Fibroblast of gingiva (primary cell): ENCODE measurements at regions not wholly inside any gene's neighbourhood (a gene's known extent, or its start where the extent isn't known, plus 50 kb on each side); places are given as distances from the start of the nearest gene placed in this dataset.

Experiments used
- DNase-seq: peaks from one replicate; pipeline ENCODE4 v3.0.0-alpha.2; 2011; ENCODE audit warnings: low read depth

DNA sequence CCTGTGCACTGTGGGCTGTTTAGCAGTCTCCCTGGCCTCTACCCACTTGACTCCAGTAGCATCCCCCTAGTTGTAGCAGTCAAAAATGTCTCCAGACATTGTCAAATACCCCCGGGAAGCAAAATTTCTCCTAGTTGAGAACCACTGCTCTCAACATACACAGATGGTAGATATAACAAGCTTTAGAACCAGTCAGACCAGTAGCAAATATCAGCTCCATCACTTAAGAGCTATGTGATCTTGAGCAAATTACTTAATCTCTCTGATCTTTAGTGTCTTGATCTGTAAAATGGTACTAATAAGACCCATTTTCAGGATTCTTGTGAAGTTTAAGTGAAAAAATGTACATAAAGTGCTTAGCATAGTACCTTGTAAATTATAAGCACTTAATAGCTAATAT, 96.2 kb downstream of the DUSP6 start:
- no peak for DNase-seq

DNA sequence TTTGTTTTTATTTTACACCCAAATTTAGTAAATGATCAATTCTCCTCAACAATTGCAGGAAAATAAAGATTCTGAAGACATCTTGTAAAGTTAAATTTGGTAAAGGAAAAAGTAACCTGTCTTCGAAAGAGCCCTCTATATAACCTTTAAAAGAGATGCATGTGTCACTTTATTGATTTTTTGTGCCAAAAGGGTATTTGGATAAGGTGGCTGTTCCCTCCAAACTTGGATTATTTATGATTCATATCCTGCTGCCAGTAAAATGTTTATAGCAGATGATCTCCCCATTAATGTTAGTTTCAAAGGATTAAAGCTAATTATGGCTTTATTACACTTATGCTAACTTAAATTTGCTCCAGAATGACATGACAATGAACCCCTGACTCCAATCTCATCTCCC, 98.8 kb downstream of the DUSP6 start:
- DNase-seq, result no peak

DNA sequence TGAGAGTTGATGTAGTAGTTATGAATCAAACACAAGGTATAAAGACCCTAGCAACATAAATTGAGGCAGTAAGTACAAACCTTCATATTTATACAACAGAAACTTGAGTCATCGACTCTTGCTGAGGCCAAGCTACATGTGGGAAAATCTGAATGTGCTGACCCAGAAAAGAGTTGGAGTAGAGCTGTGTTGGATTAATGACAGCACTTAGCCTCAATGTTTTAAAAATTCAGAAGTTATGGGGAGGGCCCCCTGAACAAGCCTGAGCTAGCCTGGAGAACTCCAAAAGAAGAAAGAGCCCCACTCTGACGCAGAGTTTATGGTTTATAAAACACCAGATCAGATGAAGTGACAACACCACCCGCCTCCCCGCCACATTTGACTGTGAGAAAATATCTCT, 100.0 kb downstream of the DUSP6 start:
- DNase-seq, result peak; percentile 39

DNA sequence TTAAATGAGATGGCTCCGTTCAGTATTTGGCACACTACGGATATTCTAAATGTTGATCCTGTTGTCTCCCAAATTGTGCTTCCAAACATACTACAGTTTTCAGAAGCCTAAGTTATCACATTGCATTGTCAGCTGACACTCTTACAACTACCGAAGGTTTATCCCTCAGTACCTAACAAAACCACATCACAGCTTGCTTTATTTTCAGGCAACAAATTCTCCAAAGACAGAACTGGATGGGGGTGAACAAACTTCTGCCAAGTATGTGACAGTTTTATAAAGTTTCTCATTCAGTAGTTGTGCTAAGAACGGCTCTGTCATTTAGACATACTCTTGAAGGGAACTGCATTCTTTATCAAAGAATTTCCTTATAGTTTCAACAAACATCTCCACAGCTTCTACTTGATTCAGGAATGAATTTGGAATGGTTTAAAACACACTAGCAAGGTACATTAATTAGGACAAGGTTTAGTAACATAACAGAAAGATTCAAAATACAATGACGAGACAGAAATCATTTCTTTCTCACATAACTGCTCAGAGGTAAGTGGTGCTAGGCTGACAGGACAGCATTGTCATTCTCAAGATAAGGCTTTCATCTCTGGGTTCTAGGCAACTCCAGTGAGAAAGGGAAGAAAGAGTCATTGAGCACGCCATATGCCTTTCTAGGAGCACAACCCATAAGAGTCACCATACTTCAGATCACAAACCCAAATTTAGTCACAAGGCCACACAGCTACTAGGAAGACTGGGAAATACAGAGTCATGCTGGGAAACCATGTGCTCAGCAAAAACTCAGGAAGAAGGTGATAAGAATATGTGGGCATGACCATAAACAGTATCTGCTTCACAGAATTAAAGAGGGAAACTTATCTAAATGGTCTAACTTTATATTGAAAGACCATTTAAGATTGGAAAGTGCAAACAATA, 100.7 kb downstream of the DUSP6 start:
- no peak for DNase-seq

DNA sequence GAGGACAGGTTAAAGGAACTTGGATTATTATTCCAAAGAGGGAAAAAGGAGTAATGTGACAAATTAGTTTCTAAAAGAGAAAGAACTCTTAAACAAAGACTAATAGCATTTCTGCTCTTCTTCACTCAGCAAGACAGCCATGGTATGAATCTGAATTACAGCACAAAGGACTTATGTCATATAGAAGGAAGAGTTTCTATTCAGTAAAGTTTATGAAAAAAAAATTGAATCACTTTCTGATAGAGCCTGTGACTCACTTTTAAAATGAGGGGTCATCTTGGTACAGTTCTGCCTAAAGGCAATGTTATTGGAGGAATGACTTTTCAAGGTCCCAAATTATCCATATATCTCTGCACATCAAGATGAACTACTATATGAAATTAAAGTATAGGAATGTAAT, 101.7 kb downstream of the DUSP6 start:
- DNase-seq, result no peak

DNA sequence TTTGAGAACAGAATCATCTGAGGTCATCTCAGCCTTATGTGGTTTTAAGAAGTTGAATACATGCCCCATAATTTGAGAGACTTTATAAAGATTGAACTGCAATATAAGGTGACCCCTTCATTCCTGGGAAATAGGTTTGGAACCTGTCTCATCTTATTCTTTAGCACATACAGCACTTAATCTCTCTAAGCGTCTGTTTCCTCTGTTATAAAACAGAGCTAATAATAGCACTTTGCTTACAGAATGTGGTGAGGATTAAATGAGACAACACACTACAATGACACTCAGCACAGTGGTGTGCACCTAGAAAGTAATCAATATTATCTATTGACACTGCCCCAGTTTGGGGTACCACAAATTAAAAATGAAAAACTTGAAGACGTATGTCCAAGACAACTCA, 102.1 kb downstream of the DUSP6 start:
- DNase-seq, result no peak

DNA sequence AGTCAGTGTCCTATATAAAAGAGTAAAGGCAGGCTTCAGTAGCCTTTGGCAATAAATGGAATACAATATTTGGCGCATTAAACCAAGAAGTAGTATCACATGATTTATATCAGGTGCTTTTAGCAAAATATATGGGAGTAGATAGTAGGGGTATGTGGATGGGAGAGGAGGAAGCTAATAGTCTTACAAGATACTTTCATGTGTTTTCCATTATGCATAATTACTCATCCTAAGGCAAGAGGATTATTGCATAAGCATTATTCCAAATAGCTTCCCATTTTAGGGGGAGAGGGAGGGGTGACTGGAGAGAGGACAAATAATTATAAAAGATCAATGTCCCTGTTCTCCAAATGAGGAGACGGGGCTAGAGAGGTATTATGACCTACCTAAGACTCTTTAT, 104.3 kb downstream of the DUSP6 start:
- DNase-seq, result peak; percentile 58

DNA sequence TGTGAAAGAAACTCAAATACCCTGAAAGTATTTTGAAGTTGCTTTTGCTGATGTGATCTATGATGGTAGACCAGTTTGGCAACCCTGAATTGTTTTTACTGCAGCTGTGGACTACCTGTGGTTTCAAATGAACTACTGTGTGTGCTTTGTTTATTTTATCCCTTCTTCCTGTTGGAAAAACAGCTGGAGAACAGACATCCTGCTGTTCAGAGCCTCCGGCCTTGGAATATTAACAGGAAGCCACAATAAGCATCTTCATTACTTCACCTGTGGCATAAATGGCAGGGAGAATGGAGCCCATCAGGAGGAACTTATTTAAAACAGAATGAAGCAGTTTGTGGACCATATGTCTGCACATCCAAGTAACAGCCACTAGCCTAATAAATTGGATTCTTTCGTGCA, 104.8 kb downstream of the DUSP6 start:
- DNase-seq, result no peak

DNA sequence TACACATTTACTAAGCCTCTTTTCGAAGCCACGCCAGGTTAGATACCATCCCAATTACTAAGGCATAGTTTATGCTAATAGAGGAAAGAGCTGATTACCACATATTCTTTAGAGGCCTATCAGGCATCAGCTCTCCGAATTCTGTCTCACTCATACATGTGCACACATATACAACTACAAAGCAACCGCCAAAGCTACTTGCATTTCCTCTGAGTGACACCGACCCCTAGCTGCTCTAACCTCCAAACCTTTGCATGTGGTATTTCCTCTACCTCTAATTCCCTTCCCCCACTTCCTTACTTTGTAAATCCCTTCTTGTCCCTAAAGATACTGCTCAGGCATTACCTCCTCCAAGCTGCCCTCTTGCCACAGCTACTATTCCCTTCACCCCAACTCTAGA, 107.2 kb downstream of the DUSP6 start:
- DNase-seq, result peak; percentile 18

DNA sequence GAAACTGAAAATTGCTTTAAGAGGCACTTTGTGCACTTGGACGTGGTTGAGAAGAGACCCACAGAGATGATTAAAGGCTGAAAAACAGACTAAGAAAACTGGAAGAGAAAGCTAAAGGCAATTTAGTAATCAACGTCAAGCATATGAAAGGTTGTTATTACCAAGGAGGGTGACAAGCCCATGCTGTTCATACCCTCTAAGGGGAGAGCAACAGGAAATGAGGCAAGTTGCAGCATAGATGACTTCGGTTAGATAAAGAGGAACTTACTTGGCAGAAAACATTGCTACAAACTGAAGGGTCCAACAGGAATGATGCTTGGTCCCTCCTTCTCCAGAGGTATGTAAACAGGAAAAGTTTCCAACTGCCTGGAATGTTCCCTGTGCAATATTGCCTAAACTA, 107.8 kb downstream of the DUSP6 start:
- no peak for DNase-seq

DNA sequence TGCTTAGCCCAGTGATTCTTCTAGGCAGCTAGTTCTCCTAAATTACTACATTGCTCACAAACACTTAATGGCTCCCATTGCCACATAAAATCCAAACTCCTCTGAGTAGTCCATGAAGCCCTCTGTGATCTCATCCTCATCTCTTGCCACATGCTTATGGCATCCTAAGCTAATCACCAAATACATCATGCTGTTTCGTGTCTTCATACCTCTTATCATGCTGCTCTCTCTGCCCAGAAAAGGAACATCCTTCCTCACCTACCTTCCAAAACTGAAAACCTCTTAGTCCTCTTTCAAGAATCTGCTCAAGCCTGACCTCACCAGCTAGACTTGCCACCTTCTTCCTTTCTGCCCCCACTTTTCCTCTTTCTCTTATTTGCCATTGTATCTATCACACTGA, 108.5 kb downstream of the DUSP6 start:
- DNase-seq, result no peak

DNA sequence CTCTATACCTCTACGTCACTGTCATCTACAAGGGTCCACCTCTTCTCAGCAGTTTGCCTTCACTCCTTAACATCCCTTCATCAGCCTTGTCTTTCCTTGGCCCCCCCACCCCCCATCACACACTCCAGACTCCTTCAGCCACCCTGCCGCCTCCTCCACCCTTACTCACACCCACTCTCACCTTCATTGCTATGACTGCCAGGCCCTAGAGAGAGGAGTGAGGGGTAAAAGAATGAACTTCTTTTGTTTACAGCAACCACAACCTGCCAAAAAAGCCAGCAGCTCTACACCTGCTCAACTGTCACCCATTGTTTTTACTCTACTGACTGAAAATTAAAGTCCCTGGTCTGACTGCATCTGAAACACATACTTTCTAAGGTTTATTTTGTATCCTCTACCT, 112.8 kb downstream of the DUSP6 start:
- DNase-seq, result no peak

DNA sequence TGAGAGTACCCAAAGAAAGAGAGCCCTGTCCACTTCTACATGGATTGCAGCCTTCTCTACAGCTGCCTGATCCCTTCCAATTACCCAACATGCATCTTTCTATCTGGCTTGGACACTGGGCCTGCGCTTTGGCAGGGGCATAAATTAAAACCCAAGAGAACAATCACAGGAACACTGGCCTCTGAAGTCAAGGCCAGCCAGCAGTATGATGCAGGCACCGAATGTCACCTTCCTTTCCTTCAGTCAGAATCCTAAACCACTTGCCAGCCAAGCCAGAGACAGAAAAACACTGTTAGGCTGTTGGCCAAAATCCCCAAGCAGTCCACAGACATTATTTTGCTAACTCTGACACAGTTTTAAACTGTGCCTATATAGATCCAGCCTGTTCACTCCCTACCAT, 113.7 kb downstream of the DUSP6 start:
- DNase-seq, result no peak

DNA sequence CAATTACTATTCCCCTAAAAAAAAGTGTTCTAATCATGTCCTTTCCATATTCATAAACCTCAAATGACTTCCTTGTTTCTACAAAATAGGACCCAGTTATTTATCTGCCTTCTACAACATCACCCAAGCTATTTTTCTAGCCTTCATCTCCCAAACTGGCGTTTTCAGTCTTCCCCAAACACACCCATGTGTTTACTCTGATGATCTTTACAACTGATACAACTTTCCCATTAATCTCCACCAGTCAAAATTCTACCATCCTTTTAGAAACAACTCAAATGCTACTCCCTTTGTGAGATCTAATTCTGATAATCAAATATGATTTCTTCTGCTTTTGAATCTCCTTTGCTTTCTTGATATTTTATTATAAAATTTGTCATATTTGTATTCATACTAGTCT, 114.5 kb downstream of the DUSP6 start:
- DNase-seq, result no peak

DNA sequence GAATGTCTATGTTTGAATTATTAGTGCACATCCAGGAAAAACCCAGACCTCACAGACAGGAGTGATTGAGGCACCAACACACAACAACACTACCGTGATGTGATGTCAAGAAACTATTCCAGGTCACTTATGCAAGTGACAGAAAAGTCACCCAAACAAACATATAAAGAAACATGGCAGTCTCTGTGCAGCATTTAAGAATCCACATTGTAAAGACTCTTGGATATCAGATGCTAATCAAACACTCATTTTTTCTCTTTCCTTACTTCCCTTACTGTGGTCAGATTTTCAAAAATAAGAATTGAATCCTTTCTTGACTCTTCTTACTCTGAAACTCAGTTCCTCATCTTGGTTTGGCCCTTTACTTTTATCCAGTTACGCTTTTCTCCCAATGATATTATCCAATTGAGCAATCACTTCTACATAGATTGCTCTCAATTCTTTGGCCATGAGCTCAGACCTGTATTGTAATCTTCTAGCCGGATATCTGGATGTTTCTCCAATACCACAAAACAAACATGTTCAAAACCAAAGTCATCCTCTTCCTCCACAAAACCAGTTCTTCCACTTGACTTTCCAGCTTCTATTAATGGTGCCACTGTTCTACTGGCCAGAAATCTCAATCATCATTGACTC, 115.4 kb downstream of the DUSP6 start:
- peak; percentile 34 for DNase-seq

DNA sequence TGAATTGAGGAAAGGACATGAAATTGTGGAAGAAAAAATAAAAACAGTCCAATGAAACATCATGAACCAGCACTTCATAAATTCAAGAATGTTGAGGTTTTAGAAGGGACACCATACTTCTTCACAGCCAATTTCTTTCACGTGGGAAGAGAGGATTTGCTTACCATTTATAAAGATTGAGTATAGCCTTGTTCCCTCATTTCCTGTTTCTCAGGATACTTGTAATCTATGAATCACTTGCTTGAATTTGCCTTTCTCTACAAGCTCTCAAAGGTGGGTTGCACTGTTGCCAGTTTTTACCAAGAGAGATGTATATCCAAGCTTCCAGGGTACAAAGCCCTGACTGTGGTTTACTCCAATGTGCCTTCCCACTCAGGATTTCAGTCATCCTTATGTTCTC, 116.1 kb downstream of the DUSP6 start:
- DNase-seq, result no peak

DNA sequence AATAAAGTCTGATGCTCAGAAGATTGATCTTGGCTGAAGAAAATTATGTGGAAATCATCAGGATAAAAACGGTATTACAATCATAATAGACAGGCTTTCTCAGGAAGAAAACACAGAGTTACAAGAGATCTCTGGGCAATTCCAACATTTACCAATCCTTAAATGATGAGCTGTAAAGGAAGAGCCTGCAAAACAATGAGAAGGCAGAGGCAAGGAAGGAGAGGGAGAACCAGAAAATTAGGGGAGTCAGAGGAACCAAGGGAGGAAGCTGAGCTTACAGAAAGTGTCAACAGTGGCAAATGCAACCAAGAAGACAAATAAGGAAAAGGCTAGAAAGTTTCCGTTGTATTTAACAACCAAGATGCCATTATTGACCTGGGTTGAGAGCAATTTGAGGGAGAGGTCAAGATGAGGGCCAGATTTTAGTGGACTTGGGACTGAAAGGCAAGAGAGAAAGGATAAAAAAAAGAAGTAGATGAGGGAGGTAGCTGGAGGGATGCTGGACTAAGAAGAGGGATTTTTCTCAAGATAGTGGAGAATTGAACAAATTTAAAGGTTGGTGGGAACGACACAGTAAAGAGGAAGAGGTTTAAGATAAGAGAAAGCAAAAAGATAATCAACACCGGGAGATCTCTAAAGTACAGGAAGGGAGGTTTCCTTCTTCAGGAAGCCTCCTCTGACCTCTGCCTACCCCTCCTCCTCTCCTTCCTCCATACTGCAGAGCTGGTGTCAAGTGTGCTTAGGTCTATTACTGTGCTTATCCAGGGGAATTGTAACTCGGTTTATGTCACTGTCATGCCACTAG, 116.9 kb downstream of the DUSP6 start:
- DNase-seq, result no peak

DNA sequence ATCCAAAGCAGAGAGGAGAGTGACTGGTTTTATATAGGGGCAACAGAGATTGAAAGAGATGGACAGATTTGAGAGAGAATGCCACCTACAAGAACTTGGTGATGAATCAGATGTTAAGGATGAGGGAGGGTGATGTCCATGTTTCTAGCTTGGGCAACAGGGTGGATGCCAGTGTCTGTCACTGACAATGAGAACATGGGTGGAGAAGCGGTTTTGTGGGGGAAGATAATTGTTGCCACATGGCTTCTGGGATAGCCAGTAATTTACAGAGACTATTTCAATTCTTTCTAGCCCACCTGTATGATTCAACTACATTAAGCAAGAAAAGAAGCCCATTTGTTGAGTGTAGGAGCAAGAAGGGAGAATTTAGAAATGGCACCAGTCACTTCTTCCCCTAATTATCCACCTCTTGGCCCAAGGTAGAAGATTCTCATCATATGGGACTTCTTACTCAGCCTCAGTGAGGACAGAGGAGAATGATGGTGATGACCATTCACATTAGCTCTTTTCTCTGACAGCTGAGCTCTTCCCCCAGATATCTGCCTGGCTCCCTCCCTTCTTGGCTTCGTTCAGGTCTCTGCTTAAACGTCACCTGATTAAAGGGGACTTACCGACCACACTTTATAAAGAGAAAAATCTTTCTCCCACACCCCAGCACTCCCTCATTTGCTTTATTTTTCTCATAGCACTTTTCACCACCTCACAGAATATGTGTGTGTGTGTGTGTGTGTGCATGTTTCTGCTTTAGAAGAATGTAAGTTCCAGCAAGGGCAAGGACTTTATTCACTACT, 117.8 kb downstream of the DUSP6 start:
- no peak for DNase-seq

DNA sequence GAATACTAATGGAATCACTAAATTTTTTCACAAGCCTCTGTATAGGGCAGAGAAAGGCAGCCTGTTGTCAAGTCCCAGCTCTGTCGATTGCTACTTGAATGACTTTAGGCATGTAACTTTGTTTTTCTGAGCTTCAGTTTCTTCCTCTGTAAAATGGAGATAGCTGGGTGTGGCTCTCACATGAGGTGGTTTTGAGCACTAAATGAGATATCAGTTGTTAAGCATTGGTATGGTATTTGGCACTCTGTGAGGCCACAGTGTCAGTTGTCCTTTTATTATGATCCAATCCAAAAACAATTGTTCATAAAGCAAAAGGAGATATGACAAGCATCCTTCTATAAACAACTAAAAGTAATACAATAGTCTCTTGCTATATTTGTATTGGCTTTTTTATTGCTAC, 120.6 kb downstream of the DUSP6 start:
- no peak for DNase-seq

DNA sequence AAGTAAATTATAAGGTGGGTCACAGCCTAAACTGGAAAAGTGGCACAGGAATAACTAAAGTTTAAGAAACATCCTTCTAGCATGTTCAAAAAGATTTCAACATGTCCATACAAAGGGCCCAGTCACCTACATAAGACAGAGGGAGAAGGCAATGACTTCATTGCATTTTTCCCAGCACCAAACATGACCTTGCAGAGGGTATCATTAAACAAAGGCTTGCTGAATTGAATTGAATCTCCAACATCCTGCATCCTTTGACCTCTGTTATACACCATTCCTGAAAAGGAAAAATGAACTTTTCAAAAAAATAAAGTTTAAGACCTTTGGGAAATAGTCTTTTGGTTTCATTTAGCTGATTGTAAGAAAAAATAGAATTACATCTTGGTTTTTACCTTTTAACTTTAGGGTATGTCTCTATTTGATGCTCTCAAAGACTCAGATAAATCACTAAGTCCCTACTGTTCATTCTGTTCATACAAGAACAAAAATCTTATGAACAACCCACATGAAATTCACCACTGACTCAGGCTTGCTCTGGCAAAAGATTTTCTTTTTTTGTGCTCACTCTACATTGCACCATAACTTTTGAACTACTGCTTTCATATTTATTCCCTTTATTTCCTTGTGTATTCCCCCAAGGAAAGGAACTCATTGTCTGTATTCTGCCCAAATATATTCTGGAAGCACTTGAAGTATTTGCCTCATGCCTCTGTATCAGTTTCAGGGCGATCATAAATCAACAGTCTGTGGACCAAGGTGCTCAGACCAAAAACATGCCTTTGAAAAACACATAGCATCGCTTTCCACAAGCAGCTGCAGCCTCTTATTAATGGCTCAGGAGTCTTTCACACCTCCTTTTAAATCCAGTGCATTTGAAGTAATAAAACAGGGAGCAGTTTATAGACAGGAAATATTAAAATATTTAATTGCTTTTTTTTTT, 121.7 kb downstream of the DUSP6 start:
- no peak for DNase-seq

DNA sequence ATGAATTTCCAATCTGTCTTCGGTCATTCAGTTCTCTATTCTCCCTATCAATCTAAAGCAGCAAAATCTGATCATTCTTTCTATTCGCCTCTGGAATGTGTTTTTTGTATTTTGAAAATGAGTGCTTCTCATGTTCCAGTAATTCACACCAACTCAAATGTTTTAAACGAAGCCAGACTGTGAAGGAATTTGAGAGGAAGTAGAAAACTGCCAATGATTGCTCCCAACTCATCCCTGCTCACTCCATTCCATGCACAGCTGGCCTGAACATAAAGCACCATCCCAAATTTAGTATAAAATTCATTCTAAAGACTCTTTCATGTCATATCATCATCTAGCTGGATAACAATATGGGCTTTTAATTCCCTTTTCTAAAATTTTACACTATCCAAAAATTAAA, 123.8 kb downstream of the DUSP6 start:
- DNase-seq, result peak; percentile 22
